HG03342 (cell line): ENCODE measurements at regions not wholly inside any gene's neighbourhood (a gene's known extent, or its start where the extent isn't known, plus 50 kb on each side); places are given as distances from the start of the nearest gene placed in this dataset.

Experiments
- ATAC-seq: cut with Tn5 transposase; IDR thresholded peaks from one replicate; pipeline ENCODE4 v1.9.1; 2021; ENCODE audit warnings: mild to moderate bottlenecking, moderate library complexity; ENCODE audit not compliant: unreplicated experiment

- no peak for ATAC-seq
Observed at GRCh38 chr18:45168866-45169600, 446.2 kb upstream of the SLC14A2 start.

- no peak for ATAC-seq
Observed at GRCh38 chr18:45169610-45170009, 445.7 kb upstream of the SLC14A2 start.

- ATAC-seq = no peak
Observed at GRCh38 chr18:45171679-45172191, 443.5 kb upstream of the SLC14A2 start.

- ATAC-seq = no peak
Observed at GRCh38 chr18:45173327-45173726, 441.9 kb upstream of the SLC14A2 start.

- no peak for ATAC-seq
Observed at GRCh38 chr18:45173799-45174519, 441.3 kb upstream of the SLC14A2 start.

- ATAC-seq = no peak
Observed at GRCh38 chr18:45174629-45175136, 440.6 kb upstream of the SLC14A2 start.

GRCh38 chr18:45175511-45175910, 439.8 kb upstream of the SLC14A2 start:
- no peak for ATAC-seq

- ATAC-seq = no peak
Observed at GRCh38 chr18:45186832-45187231, 428.4 kb upstream of the SLC14A2 start.

- ATAC-seq = no peak
Observed at GRCh38 chr18:45191795-45192194, 423.5 kb upstream of the SLC14A2 start.

- peak; percentile 97 for ATAC-seq
Observed at GRCh38 chr18:45197526-45197970, 417.7 kb upstream of the SLC14A2 start.

GRCh38 chr18:45198526-45198925, 416.8 kb upstream of the SLC14A2 start:
- no peak for ATAC-seq

GRCh38 chr18:45201029-45201428, 414.2 kb upstream of the SLC14A2 start:
- no peak for ATAC-seq

- no peak for ATAC-seq
Observed at GRCh38 chr18:45201489-45201888, 413.8 kb upstream of the SLC14A2 start.

- ATAC-seq = no peak
Observed at GRCh38 chr18:45202061-45202460, 413.2 kb upstream of the SLC14A2 start.

- no peak for ATAC-seq
Observed at GRCh38 chr18:45203677-45204076, 411.6 kb upstream of the SLC14A2 start.

- no peak for ATAC-seq
Observed at GRCh38 chr18:45207328-45207727, 407.9 kb upstream of the SLC14A2 start.

GRCh38 chr18:45208164-45208563, 407.1 kb upstream of the SLC14A2 start:
- ATAC-seq = no peak

GRCh38 chr18:45212181-45213039, 402.9 kb upstream of the SLC14A2 start:
- ATAC-seq = peak; percentile 99

- no peak for ATAC-seq
Observed at GRCh38 chr18:45213040-45213333, 402.3 kb upstream of the SLC14A2 start.

- no peak for ATAC-seq
Observed at GRCh38 chr18:45218436-45218835, 396.8 kb upstream of the SLC14A2 start.

GRCh38 chr18:45221363-45221762, 393.9 kb upstream of the SLC14A2 start:
- ATAC-seq = no peak
